ENCODE measurements at regions not wholly inside any gene's neighbourhood (a gene's known extent, or its start where the extent isn't known, plus 50 kb on each side); places are given as distances from the start of the nearest gene placed in this dataset.

DNA sequence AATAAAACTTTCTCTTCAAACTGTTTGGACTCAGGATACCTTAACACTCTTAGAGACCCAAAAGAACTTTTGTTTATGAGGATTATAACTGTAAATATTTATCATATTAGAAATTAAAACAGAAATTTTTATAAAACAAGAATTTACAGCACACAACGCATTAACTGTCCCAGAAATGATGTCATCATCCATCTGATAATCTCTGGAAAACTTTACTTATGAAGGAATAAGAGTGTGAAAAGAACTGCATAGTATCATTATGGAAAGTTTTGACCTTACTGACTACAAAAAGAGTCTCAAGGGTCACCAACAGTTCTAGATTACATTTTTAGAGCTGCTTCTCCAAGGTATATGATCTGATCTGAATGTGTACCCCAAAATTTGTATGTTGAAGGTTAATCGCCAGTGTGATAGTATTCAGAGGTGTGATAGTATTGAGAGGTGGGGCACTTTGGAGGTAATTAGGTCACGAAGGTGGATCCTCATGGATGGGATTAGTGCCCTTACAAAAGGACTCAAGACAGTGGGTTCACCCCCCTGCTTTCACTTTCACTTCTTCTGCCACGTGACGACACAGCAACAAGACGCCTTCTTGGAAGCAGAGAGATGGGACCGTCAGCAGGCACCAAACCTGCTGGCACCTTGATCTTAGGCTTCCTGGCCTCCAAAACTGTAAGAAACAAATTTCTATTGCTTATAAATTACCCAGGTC lies 95.7 kb upstream of the NR5A2 start:
- H3K4me3 ChIP-seq (replicated peaks; ENCODE audit: insufficient read depth, low read length): peak overlapping the region; percentile 37
- peak; percentile 55; the same call in 1 of the 2 replicates for TF ChIP-seq POLR2AphosphoS5 (IDR thresholded peaks at IDR 0.05; ENCODE audit: low read depth)
- TF ChIP-seq, protein P1, sequence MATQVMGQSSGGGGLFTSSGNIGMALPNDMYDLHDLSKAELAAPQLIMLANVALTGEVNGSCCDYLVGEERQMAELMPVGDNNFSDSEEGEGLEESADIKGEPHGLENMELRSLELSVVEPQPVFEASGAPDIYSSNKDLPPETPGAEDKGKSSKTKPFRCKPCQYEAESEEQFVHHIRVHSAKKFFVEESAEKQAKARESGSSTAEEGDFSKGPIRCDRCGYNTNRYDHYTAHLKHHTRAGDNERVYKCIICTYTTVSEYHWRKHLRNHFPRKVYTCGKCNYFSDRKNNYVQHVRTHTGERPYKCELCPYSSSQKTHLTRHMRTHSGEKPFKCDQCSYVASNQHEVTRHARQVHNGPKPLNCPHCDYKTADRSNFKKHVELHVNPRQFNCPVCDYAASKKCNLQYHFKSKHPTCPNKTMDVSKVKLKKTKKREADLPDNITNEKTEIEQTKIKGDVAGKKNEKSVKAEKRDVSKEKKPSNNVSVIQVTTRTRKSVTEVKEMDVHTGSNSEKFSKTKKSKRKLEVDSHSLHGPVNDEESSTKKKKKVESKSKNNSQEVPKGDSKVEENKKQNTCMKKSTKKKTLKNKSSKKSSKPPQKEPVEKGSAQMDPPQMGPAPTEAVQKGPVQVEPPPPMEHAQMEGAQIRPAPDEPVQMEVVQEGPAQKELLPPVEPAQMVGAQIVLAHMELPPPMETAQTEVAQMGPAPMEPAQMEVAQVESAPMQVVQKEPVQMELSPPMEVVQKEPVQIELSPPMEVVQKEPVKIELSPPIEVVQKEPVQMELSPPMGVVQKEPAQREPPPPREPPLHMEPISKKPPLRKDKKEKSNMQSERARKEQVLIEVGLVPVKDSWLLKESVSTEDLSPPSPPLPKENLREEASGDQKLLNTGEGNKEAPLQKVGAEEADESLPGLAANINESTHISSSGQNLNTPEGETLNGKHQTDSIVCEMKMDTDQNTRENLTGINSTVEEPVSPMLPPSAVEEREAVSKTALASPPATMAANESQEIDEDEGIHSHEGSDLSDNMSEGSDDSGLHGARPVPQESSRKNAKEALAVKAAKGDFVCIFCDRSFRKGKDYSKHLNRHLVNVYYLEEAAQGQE (IDR thresholded peaks at IDR 0.05; ENCODE audit: insufficient replicate concordance, low read depth): no peak
- H3K27me3 ChIP-seq (ENCODE audit: insufficient read depth, poor library complexity, severe bottlenecking): no peaks in the 10 kb centered on the region
- DNase-seq (ENCODE audit: low read depth in 1 of 2, low spot score in 1 of 2): peak; percentile 38 to 68
- H3K27ac ChIP-seq (replicated peaks): peak overlapping the region; percentile 23

GRCh38 chr1:199932462-199932861 lies 95.0 kb upstream of the NR5A2 start:
- DNase-seq (ENCODE audit: low read depth in 1 of 2, low spot score in 1 of 2): no peak
- peak overlapping the region; percentile 23 for H3K27ac ChIP-seq (replicated peaks)
- TF ChIP-seq, protein P1 (IDR thresholded peaks at IDR 0.05; ENCODE audit: insufficient replicate concordance, low read depth): no peak
- TF ChIP-seq POLR2AphosphoS5 (IDR thresholded peaks at IDR 0.05; ENCODE audit: low read depth) (no peak), GABPA (IDR thresholded peaks at IDR 0.05; ENCODE audit: low read depth) (no peak), SPI1 (IDR thresholded peaks at IDR 0.05; ENCODE audit: borderline replicate concordance, low read depth) (no peak)
- TF ChIP-seq, protein P2, sequence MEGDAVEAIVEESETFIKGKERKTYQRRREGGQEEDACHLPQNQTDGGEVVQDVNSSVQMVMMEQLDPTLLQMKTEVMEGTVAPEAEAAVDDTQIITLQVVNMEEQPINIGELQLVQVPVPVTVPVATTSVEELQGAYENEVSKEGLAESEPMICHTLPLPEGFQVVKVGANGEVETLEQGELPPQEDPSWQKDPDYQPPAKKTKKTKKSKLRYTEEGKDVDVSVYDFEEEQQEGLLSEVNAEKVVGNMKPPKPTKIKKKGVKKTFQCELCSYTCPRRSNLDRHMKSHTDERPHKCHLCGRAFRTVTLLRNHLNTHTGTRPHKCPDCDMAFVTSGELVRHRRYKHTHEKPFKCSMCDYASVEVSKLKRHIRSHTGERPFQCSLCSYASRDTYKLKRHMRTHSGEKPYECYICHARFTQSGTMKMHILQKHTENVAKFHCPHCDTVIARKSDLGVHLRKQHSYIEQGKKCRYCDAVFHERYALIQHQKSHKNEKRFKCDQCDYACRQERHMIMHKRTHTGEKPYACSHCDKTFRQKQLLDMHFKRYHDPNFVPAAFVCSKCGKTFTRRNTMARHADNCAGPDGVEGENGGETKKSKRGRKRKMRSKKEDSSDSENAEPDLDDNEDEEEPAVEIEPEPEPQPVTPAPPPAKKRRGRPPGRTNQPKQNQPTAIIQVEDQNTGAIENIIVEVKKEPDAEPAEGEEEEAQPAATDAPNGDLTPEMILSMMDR (IDR thresholded peaks at IDR 0.05; ENCODE audit: insufficient read depth, low read length): no peak
- no peaks in the 10 kb centered on the region for H3K27me3 ChIP-seq (ENCODE audit: insufficient read depth, poor library complexity, severe bottlenecking)
- peak overlapping the region; percentile 37 for H3K4me3 ChIP-seq (replicated peaks; ENCODE audit: insufficient read depth, low read length)

DNA sequence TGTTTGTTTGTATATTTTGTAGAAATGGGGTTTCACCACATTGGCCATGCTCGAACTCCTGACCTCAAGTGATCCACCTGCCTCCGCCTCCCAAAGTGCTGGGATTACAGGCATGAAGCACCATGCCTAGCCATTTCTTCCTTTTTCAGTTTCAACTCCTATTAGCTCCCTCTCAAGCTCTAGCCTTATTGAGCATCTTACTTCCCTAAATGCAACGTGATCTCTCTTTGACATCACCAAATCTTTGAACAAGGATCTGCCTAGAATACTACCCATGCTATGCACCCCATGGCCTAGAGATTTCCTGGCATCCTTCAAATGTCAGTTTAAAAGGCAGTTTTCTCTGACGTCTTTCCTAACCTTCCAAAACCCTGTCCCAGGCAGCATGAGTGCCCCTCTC lies 91.1 kb upstream of the NR5A2 start:
- TF ChIP-seq GABPA (IDR thresholded peaks at IDR 0.05; ENCODE audit: low read depth) (no peak), SPI1 (IDR thresholded peaks at IDR 0.05; ENCODE audit: borderline replicate concordance, low read depth) (no peak), POLR2AphosphoS5 (IDR thresholded peaks at IDR 0.05; ENCODE audit: low read depth) (no peak)
- TF ChIP-seq, protein P1 (IDR thresholded peaks at IDR 0.05; ENCODE audit: insufficient replicate concordance, low read depth): no peak
- TF ChIP-seq, protein P2 (IDR thresholded peaks at IDR 0.05; ENCODE audit: insufficient read depth, low read length): no peak
- Histone ChIP-seq H3K27me3 (ENCODE audit: insufficient read depth, poor library complexity, severe bottlenecking) (no peaks in the 10 kb centered on the region), H3K27ac (replicated peaks) (no peak overlapping the region), H3K4me3 (replicated peaks; ENCODE audit: insufficient read depth, low read length) (no peak overlapping the region)
- no peak for DNase-seq (ENCODE audit: low read depth in 1 of 2, low spot score in 1 of 2)

Data from HL-60 (cell line).